CD8-positive, alpha-beta memory T cell (primary cell): ENCODE measurements at regions not wholly inside any gene's neighbourhood (a gene's known extent, or its start where the extent isn't known, plus 50 kb on each side); places are given as distances from the start of the nearest gene placed in this dataset.
A peak's percentile ranks its signal among the peaks of the same experiment; 100 is the strongest.
"Not testable (repeated sequence)": the region's sequence is repeated elsewhere in the genome, so short reads cannot be mapped to it uniquely, and the experiment has no call there.

Experiments
- CTCF ChIA-PET: fragments of 350-600 bp; sonication (Branson Sonifier 250); formaldehyde crosslinking; loops from one replicate; lab custom pipeline; 2021; ENCODE audit warnings: antibody characterized with exemption; lab: Charles Lee
- POLR2A ChIA-PET: fragments of 350-600 bp; sonication (Branson Sonifier 250); formaldehyde crosslinking; loops from one replicate; lab custom pipeline; 2021; ENCODE audit warnings: antibody characterized with exemption; lab: Charles Lee
- DNase-seq, 5 donors: peaks; one replicate each; pipeline versions ENCODE4 v3.0.0 to v3.0.0-alpha.2; 2020 to 2022; ENCODE audit warnings: mixed read lengths in 1 of 5
- H3K27ac ChIP-seq: one replicate; pipeline ENCODE4 v1.7.0; 2013; ENCODE audit warnings: low read depth, mild to moderate bottlenecking, low read length, moderate library complexity
- H3K27me3 ChIP-seq: 2 replicates; pipeline ENCODE4 v1.7.0; 2013; ENCODE audit warnings: low read length, mild to moderate bottlenecking; ENCODE audit not compliant: insufficient read depth, poor library complexity, severe bottlenecking
- H3K36me3 ChIP-seq: 2 replicates; pipeline ENCODE4 v1.7.0; 2013; ENCODE audit warnings: mild to moderate bottlenecking, low read length, moderate library complexity; ENCODE audit not compliant: insufficient read depth
- H3K4me1 ChIP-seq: 2 replicates; pipeline ENCODE4 v1.7.0; 2013; ENCODE audit warnings: mild to moderate bottlenecking, low read length, moderate library complexity; ENCODE audit not compliant: insufficient read depth
- H3K4me3 ChIP-seq: 2 replicates; pipeline ENCODE4 v1.7.0; 2013; ENCODE audit warnings: mild to moderate bottlenecking, low read length
- H3K9me3 ChIP-seq: 2 replicates; pipeline ENCODE4 v1.7.0; 2013; ENCODE audit warnings: mild to moderate bottlenecking, low read length
- H3K27ac Mint-ChIP-seq, 8 donors: one replicate each; pipeline ENCODE4 v1.8.0; 2020 to 2021; ENCODE audit warnings: mixed read lengths in 8 of 8, mild to moderate bottlenecking in 6 of 8, inconsistent platforms in 3 of 8, moderate library complexity in 3 of 8
- H3K27me3 Mint-ChIP-seq, 2 donors: one replicate each; pipeline ENCODE4 v1.8.0; 2020 to 2021; ENCODE audit warnings: mixed read lengths in 2 of 2, mild to moderate bottlenecking in 1 of 2, moderate library complexity in 1 of 2
- H3K36me3 Mint-ChIP-seq, 3 donors: one replicate each; pipeline ENCODE4 v1.8.0; 2020 to 2021; ENCODE audit warnings: mixed read lengths in 3 of 3, inconsistent platforms in 1 of 3, mild to moderate bottlenecking in 1 of 3
- H3K4me1 Mint-ChIP-seq, 3 donors: one replicate each; pipeline ENCODE4 v1.8.0; 2020 to 2021; ENCODE audit warnings: mixed read lengths in 3 of 3, inconsistent platforms in 1 of 3, mild to moderate bottlenecking in 1 of 3
- H3K4me3 Mint-ChIP-seq, 7 donors: one replicate each; pipeline ENCODE4 v1.8.0; 2020 to 2021; ENCODE audit warnings: mixed read lengths in 7 of 7, mild to moderate bottlenecking in 6 of 7, moderate library complexity in 4 of 7, inconsistent platforms in 2 of 7
- H3K9me3 Mint-ChIP-seq, 5 donors: one replicate each; pipeline ENCODE4 v1.8.0; 2020 to 2022; ENCODE audit warnings: mixed read lengths in 5 of 5, mild to moderate bottlenecking in 3 of 5, moderate library complexity in 2 of 5, inconsistent platforms in 1 of 5

GRCh38 chr1:101174722-101175121 lies 62.1 kb upstream of the S1PR1 start:
- ChIA-PET POLR2A (no interaction called here), CTCF (interaction anchor here (1.2 kb wide), 1 partner anchor 64 kb away, joined by 3 read pairs; no protein-coding TSS in a partner anchor)
- Mint-ChIP-seq H3K4me1 (peaks cover 14 to 15% (median 15%) of the 10 kb centered on the region in 3 donors), H3K9me3 (no peaks in the 10 kb centered on the region), H3K27ac (peak overlapping the region in 3 of 8 donors; percentile 3 to 52 (median 47)), H3K27me3 (no peaks in the 10 kb centered on the region), H3K36me3 (no peaks in the 10 kb centered on the region), H3K4me3 (no peak overlapping the region)
- no peak overlapping the region for H3K27ac ChIP-seq
- H3K36me3 ChIP-seq, result no peaks in the 10 kb centered on the region
- H3K9me3 ChIP-seq, result no peaks in the 10 kb centered on the region
- DNase-seq, result no peak
- no peak overlapping the region for H3K4me3 ChIP-seq
- peaks cover 16% of the 10 kb centered on the region for H3K4me1 ChIP-seq
- H3K27me3 ChIP-seq, result no peaks in the 10 kb centered on the region

- H3K27me3 Mint-ChIP-seq, H3K9me3 Mint-ChIP-seq, H3K4me3 Mint-ChIP-seq, H3K27me3 ChIP-seq, H3K27ac Mint-ChIP-seq, POLR2A ChIA-PET, H3K27ac ChIP-seq, H3K36me3 ChIP-seq, DNase-seq, H3K9me3 ChIP-seq, H3K36me3 Mint-ChIP-seq, H3K4me3 ChIP-seq: not testable (repeated sequence)
- H3K4me1 Mint-ChIP-seq, result peaks cover 10 to 11% (median 11%) of the 10 kb centered on the region in 3 donors
- CTCF ChIA-PET, result interaction anchor here (1.2 kb wide), 1 partner anchor 64 kb away, joined by 3 read pairs; no protein-coding TSS in a partner anchor
- peaks cover 12% of the 10 kb centered on the region for H3K4me1 ChIP-seq
Measured at GRCh38 chr1:101174298-101174697, 62.5 kb upstream of the S1PR1 start.

- ChIA-PET POLR2A (no interaction called here), CTCF (no interaction called here)
- H3K9me3 Mint-ChIP-seq, result no peaks in the 10 kb centered on the region
- no peak for DNase-seq
- H3K27ac ChIP-seq, result no peak overlapping the region
- H3K36me3 ChIP-seq, result no peaks in the 10 kb centered on the region
- H3K9me3 ChIP-seq, result no peaks in the 10 kb centered on the region
- H3K4me3 Mint-ChIP-seq, result no peak overlapping the region
- H3K27me3 ChIP-seq, result no peaks in the 10 kb centered on the region
- H3K36me3 Mint-ChIP-seq, result no peaks in the 10 kb centered on the region
- peaks cover 0 to 2% (median 0%) of the 10 kb centered on the region in 3 donors for H3K4me1 Mint-ChIP-seq
- no peaks in the 10 kb centered on the region for H3K27me3 Mint-ChIP-seq
- no peaks in the 10 kb centered on the region for H3K4me1 ChIP-seq
- H3K4me3 ChIP-seq, result no peak overlapping the region
- no peak overlapping the region for H3K27ac Mint-ChIP-seq
Measured at GRCh38 chr1:101170506-101171050, 66.2 kb upstream of the S1PR1 start.

GRCh38 chr1:101167891-101168290 lies 68.9 kb upstream of the S1PR1 start:
- H3K27ac ChIP-seq, result no peak overlapping the region
- no peaks in the 10 kb centered on the region for H3K27me3 ChIP-seq
- no peaks in the 10 kb centered on the region for H3K9me3 ChIP-seq
- Mint-ChIP-seq H3K4me1 (peaks cover 0 to 4% (median 2%) of the 10 kb centered on the region in 3 donors), H3K27ac (no peak overlapping the region), H3K4me3 (no peak overlapping the region), H3K36me3 (no peaks in the 10 kb centered on the region), H3K9me3 (no peaks in the 10 kb centered on the region), H3K27me3 (no peaks in the 10 kb centered on the region)
- H3K4me1 ChIP-seq, result no peaks in the 10 kb centered on the region
- no peak overlapping the region for H3K4me3 ChIP-seq
- no peak for DNase-seq
- POLR2A ChIA-PET, result no interaction called here
- no peaks in the 10 kb centered on the region for H3K36me3 ChIP-seq
- CTCF ChIA-PET, result no interaction called here

- H3K36me3 ChIP-seq, result no peaks in the 10 kb centered on the region
- Mint-ChIP-seq H3K4me1 (peaks cover 0 to 4% (median 2%) of the 10 kb centered on the region in 3 donors), H3K27ac (peak overlapping the region in 1 of 8 donors; percentile 3), H3K4me3 (no peak overlapping the region), H3K36me3 (no peaks in the 10 kb centered on the region), H3K27me3 (no peaks in the 10 kb centered on the region), H3K9me3 (no peaks in the 10 kb centered on the region)
- no peaks in the 10 kb centered on the region for H3K4me1 ChIP-seq
- DNase-seq, result no peak
- H3K4me3 ChIP-seq, result no peak overlapping the region
- CTCF ChIA-PET, result no interaction called here
- POLR2A ChIA-PET, result no interaction called here
- H3K9me3 ChIP-seq, result no peaks in the 10 kb centered on the region
- no peak overlapping the region for H3K27ac ChIP-seq
- H3K27me3 ChIP-seq, result no peaks in the 10 kb centered on the region
Measured at GRCh38 chr1:101166583-101167120, 70.2 kb upstream of the S1PR1 start.

- Histone ChIP-seq H3K4me1 (no peaks in the 10 kb centered on the region), H3K9me3 (no peaks in the 10 kb centered on the region), H3K36me3 (no peaks in the 10 kb centered on the region), H3K4me3 (no peak overlapping the region), H3K27ac (no peak overlapping the region), H3K27me3 (no peaks in the 10 kb centered on the region)
- CTCF ChIA-PET, result no interaction called here
- no peaks in the 10 kb centered on the region for H3K27me3 Mint-ChIP-seq
- peaks cover 0 to 4% (median 2%) of the 10 kb centered on the region in 3 donors for H3K4me1 Mint-ChIP-seq
- no peak for DNase-seq
- no peaks in the 10 kb centered on the region for H3K9me3 Mint-ChIP-seq
- H3K36me3 Mint-ChIP-seq, result no peaks in the 10 kb centered on the region
- POLR2A ChIA-PET, result no interaction called here
- H3K27ac Mint-ChIP-seq, result peak overlapping the region in 1 of 8 donors; percentile 5
- H3K4me3 Mint-ChIP-seq, result no peak overlapping the region
Measured at GRCh38 chr1:101165954-101166353, 70.9 kb upstream of the S1PR1 start.

- CTCF ChIA-PET, result interaction anchor here (1.0 kb wide), 1 partner anchor 12 kb away, joined by 3 read pairs; no protein-coding TSS in a partner anchor
- POLR2A ChIA-PET, result no interaction called here
Measured at GRCh38 chr1:101165532-101165931, 71.3 kb upstream of the S1PR1 start.

GRCh38 chr1:101164776-101165175 lies 72.0 kb upstream of the S1PR1 start:
- Histone ChIP-seq H3K36me3 (no peaks in the 10 kb centered on the region), H3K9me3 (no peaks in the 10 kb centered on the region), H3K4me3 (no peak overlapping the region), H3K27me3 (no peaks in the 10 kb centered on the region), H3K4me1 (no peaks in the 10 kb centered on the region), H3K27ac (no peak overlapping the region)
- ChIA-PET CTCF (interaction anchor here (0.8 to 1.0 kb wide), 2 partner anchors 12 to 124 kb away, joined by 3 read pairs; no protein-coding TSS in a partner anchor), POLR2A (no interaction called here)
- no peak for DNase-seq
- Mint-ChIP-seq H3K27ac (no peak overlapping the region), H3K4me1 (peaks cover 0 to 4% (median 2%) of the 10 kb centered on the region in 3 donors), H3K9me3 (no peaks in the 10 kb centered on the region), H3K36me3 (no peaks in the 10 kb centered on the region), H3K4me3 (no peak overlapping the region), H3K27me3 (no peaks in the 10 kb centered on the region)

More at GRCh38 chr1:101165532-101165931, 71.3 kb upstream of the S1PR1 start:
- no peak for DNase-seq
- Mint-ChIP-seq H3K4me3 (no peak overlapping the region), H3K36me3 (no peaks in the 10 kb centered on the region), H3K9me3 (no peaks in the 10 kb centered on the region), H3K27ac (peak overlapping the region in 1 of 8 donors; percentile 8), H3K4me1 (peaks cover 0 to 4% (median 2%) of the 10 kb centered on the region in 3 donors), H3K27me3 (no peaks in the 10 kb centered on the region)
- Histone ChIP-seq H3K36me3 (no peaks in the 10 kb centered on the region), H3K4me3 (no peak overlapping the region), H3K9me3 (no peaks in the 10 kb centered on the region), H3K4me1 (no peaks in the 10 kb centered on the region), H3K27me3 (no peaks in the 10 kb centered on the region), H3K27ac (no peak overlapping the region)
